H9 (cell line): ENCODE measurements at regions not wholly inside any gene's neighbourhood (a gene's known extent, or its start where the extent isn't known, plus 50 kb on each side); places are given as distances from the start of the nearest gene placed in this dataset.

Source experiments
- DNase-seq: peaks from one replicate; pipeline ENCODE4 v3.0.0-alpha.2; 2017
- H2AFZ ChIP-seq: one replicate; pipeline ENCODE4 v1.6.1; 2013; ENCODE audit warnings: mild to moderate bottlenecking, low read length, control low read depth, moderate library complexity
- H2AK5ac ChIP-seq: 2 replicates; pipeline ENCODE4 v1.6.1; 2013; ENCODE audit warnings: low read length, control low read depth, mixed read lengths; ENCODE audit not compliant: insufficient read length
- H2BK120ac ChIP-seq: one replicate; pipeline ENCODE4 v1.6.1; 2013; ENCODE audit warnings: low read depth, mild to moderate bottlenecking, low read length, control low read depth, inconsistent platforms; ENCODE audit not compliant: poor library complexity, severe bottlenecking
- H2BK12ac ChIP-seq: 2 replicates; pipeline ENCODE4 v1.6.1; 2013; ENCODE audit warnings: low read length, control low read depth, mixed read lengths, low read depth; ENCODE audit not compliant: insufficient read length
- H2BK15ac ChIP-seq: 2 replicates; pipeline ENCODE4 v1.6.1; 2013; ENCODE audit warnings: low read depth, low read length, control low read depth
- H2BK20ac ChIP-seq: one replicate; pipeline ENCODE4 v1.6.1; 2013; ENCODE audit warnings: low read depth, mild to moderate bottlenecking, low read length, control low read depth, inconsistent platforms; ENCODE audit not compliant: poor library complexity, severe bottlenecking
- H2BK5ac ChIP-seq: 2 replicates; pipeline ENCODE4 v1.6.1; 2013; ENCODE audit warnings: low read length, control low read depth, mixed read lengths; ENCODE audit not compliant: insufficient read length
- H3K14ac ChIP-seq: 2 replicates; pipeline ENCODE4 v1.6.1; 2013; ENCODE audit warnings: low read length, control low read depth; ENCODE audit not compliant: insufficient read depth
- H3K18ac ChIP-seq: 2 replicates; pipeline ENCODE4 v1.6.1; 2013; ENCODE audit warnings: low read depth, mild to moderate bottlenecking, mixed read lengths, low read length, control low read depth; ENCODE audit not compliant: insufficient read length
- H3K23ac ChIP-seq: 2 replicates; pipeline ENCODE4 v1.6.1; 2013; ENCODE audit warnings: low read length, control low read depth, mixed read lengths, low read depth; ENCODE audit not compliant: insufficient read length
- H3K23me2 ChIP-seq: 2 replicates; pipeline ENCODE4 v1.6.1; 2013; ENCODE audit warnings: low read depth, mild to moderate bottlenecking, mixed read lengths, low read length, control low read depth; ENCODE audit not compliant: insufficient read length, poor library complexity, severe bottlenecking
- H3K27ac ChIP-seq: 2 replicates; pipeline ENCODE4 v1.5.1; 2013; ENCODE audit warnings: low read length, control low read depth, mixed read lengths, low read depth; ENCODE audit not compliant: insufficient read length
- H3K27me3 ChIP-seq: 2 replicates; pipeline ENCODE4 v1.6.1; 2013; ENCODE audit warnings: low read length, control low read depth, inconsistent platforms; ENCODE audit not compliant: insufficient read depth
- H3K4ac ChIP-seq: 2 replicates; pipeline ENCODE4 v1.6.1; 2013; ENCODE audit warnings: low read depth, mild to moderate bottlenecking, control low read depth, inconsistent platforms, low read length, moderate library complexity
- H3K4me1 ChIP-seq: 2 replicates; pipeline ENCODE4 v1.6.1; 2013; ENCODE audit warnings: low read length, control low read depth, inconsistent platforms; ENCODE audit not compliant: insufficient read depth
- H3K4me2 ChIP-seq: 2 replicates; pipeline ENCODE4 v1.6.1; 2013; ENCODE audit warnings: low read length, control low read depth, mixed read lengths; ENCODE audit not compliant: insufficient read length, insufficient read depth
- H3K56ac ChIP-seq: 2 replicates; pipeline ENCODE4 v1.6.1; 2013; ENCODE audit warnings: low read depth, mild to moderate bottlenecking, mixed read lengths, low read length, control low read depth; ENCODE audit not compliant: insufficient read length
- H3K79me1 ChIP-seq: 2 replicates; pipeline ENCODE4 v1.6.1; 2013; ENCODE audit warnings: low read depth, mild to moderate bottlenecking, moderate library complexity, low read length, control low read depth, inconsistent platforms; ENCODE audit not compliant: insufficient read depth, poor library complexity, severe bottlenecking
- H3K79me2 ChIP-seq: 2 replicates; pipeline ENCODE4 v1.6.1; 2013; ENCODE audit warnings: low read length, control low read depth, inconsistent platforms; ENCODE audit not compliant: insufficient read depth
- H3K9ac ChIP-seq: 2 replicates; pipeline ENCODE4 v1.6.1; 2013; ENCODE audit warnings: low read length, control low read depth, mixed read lengths; ENCODE audit not compliant: insufficient read length; ENCODE audit errors: extremely low read depth
- H3K9me3 ChIP-seq: one replicate; pipeline ENCODE4 v1.6.1; 2013; ENCODE audit warnings: low read depth, low read length, inconsistent platforms; ENCODE audit not compliant: control insufficient read depth
- H3T11ph ChIP-seq: one replicate; pipeline ENCODE4 v1.6.1; 2013; ENCODE audit warnings: mild to moderate bottlenecking, low read length, control low read depth, inconsistent platforms
- H4K20me1 ChIP-seq: one replicate; pipeline ENCODE4 v1.6.1; 2013; ENCODE audit not compliant: control insufficient read depth, insufficient read length, insufficient read depth
- H4K5ac ChIP-seq: 2 replicates; pipeline ENCODE4 v1.6.1; 2013; ENCODE audit warnings: low read depth, mild to moderate bottlenecking, mixed read lengths, low read length, control low read depth; ENCODE audit not compliant: insufficient read length
- H4K8ac ChIP-seq: replicated peaks from 2 replicates; pipeline ENCODE4 v1.6.1; 2013; ENCODE audit warnings: low read length, control low read depth, mixed read lengths, low read depth; ENCODE audit not compliant: insufficient read length
- H4K91ac ChIP-seq: 2 replicates; pipeline ENCODE4 v1.6.1; 2013; ENCODE audit warnings: low read depth, mild to moderate bottlenecking, moderate library complexity, mixed read lengths, low read length, control low read depth; ENCODE audit not compliant: insufficient read length
- H3K27ac Mint-ChIP-seq, 3 experiments: 2 replicates in 2 of 3; 3 replicates in 1 of 3; pipeline ENCODE4 v1.8.0; 2020 to 2021; ENCODE audit warnings: mixed read lengths in 3 of 3, mild to moderate bottlenecking in 1 of 3, moderate library complexity in 1 of 3
- H3K27me3 Mint-ChIP-seq: 2 replicates; pipeline ENCODE4 v1.8.0; 2021; ENCODE audit warnings: low read depth, mild to moderate bottlenecking, moderate library complexity, mixed read lengths
- H3K36me3 Mint-ChIP-seq, 3 experiments: 2 replicates in 2 of 3; 3 replicates in 1 of 3; pipeline ENCODE4 v1.8.0; 2020 to 2021; ENCODE audit warnings: low read depth in 3 of 3, mixed read lengths in 3 of 3; ENCODE audit not compliant: insufficient read depth in 1 of 3
- H3K4me1 Mint-ChIP-seq, 2 experiments: 2 replicates each; pipeline ENCODE4 v1.8.0; 2020; ENCODE audit warnings: mixed read lengths in 2 of 2
- H3K4me3 Mint-ChIP-seq, 2 experiments: 2 replicates in 1 of 2; 3 replicates in 1 of 2; pipeline ENCODE4 v1.8.0; 2020 to 2021; ENCODE audit warnings: mild to moderate bottlenecking in 2 of 2, mixed read lengths in 2 of 2, moderate library complexity in 1 of 2
- H3K9me3 Mint-ChIP-seq, 2 experiments: 2 replicates in 1 of 2; 3 replicates in 1 of 2; pipeline ENCODE4 v1.8.0; 2020; ENCODE audit warnings: mild to moderate bottlenecking in 2 of 2, mixed read lengths in 2 of 2, moderate library complexity in 1 of 2
- WGBS: extraction: QIAGEN DNeasy Blood & Tissue Kit; methylation state at CpG from one replicate; pipeline ENCODE4 v1.1.7; 2013; ENCODE audit warnings: missing lambda C conversion rate, low lambda C conversion rate, mixed read lengths; ENCODE audit not compliant: insufficient read length; ENCODE audit errors: extremely low coverage; 5-methylcytosine and 5-hydroxymethylcytosine counted together
- TF ChIP-seq, protein P1 (sequence below): fragments of 200-600 bp; sonication (generic); conservative IDR thresholded peaks from 3 replicates; pipeline ENCODE4 v1.8.0; 2021; ENCODE audit warnings: antibody characterized with exemption, mild to moderate bottlenecking

GRCh38 chr2:65710356-65710755, 278.0 kb upstream of the SPRED2 start:
- peaks cover 0 to 4% of the 10 kb centered on the region in 2 experiments; a peak in 2 of 4 replicates for H3K4me1 Mint-ChIP-seq
- Histone ChIP-seq H3K56ac (no peak overlapping the region), H3K79me2 (no peaks in the 10 kb centered on the region), H3K14ac (no peak overlapping the region), H4K91ac (no peak overlapping the region), H2BK120ac (no peak overlapping the region), H2BK5ac (no peak overlapping the region), H3K27me3 (no peaks in the 10 kb centered on the region; the same call in 1 of the 2 replicates), H4K5ac (no peak overlapping the region), H2AK5ac (no peak overlapping the region), H2BK15ac (no peak overlapping the region), H3K4me1 (0 out of 2 replicates have a peak, but pooled peaks cover 3% of the 10 kb centered on the region), H3K18ac (no peak overlapping the region), H3K23me2 (no peaks in the 10 kb centered on the region), H2BK12ac (no peak overlapping the region), H3T11ph (no peak overlapping the region), H3K4me2 (no peak overlapping the region), H4K20me1 (no peaks in the 10 kb centered on the region), H3K79me1 (no peaks in the 10 kb centered on the region), H2AFZ (no peak overlapping the region), H2BK20ac (no peak overlapping the region), H3K4ac (no peak overlapping the region), H4K8ac (no peak overlapping the region), H3K23ac (no peak overlapping the region), H3K27ac (no peak overlapping the region), H3K9ac (no peak overlapping the region), H3K9me3 (no peaks in the 10 kb centered on the region)
- no peak overlapping the region for H3K4me3 Mint-ChIP-seq
- TF ChIP-seq, protein P1, sequence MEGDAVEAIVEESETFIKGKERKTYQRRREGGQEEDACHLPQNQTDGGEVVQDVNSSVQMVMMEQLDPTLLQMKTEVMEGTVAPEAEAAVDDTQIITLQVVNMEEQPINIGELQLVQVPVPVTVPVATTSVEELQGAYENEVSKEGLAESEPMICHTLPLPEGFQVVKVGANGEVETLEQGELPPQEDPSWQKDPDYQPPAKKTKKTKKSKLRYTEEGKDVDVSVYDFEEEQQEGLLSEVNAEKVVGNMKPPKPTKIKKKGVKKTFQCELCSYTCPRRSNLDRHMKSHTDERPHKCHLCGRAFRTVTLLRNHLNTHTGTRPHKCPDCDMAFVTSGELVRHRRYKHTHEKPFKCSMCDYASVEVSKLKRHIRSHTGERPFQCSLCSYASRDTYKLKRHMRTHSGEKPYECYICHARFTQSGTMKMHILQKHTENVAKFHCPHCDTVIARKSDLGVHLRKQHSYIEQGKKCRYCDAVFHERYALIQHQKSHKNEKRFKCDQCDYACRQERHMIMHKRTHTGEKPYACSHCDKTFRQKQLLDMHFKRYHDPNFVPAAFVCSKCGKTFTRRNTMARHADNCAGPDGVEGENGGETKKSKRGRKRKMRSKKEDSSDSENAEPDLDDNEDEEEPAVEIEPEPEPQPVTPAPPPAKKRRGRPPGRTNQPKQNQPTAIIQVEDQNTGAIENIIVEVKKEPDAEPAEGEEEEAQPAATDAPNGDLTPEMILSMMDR: no peak
- H3K27me3 Mint-ChIP-seq: no peaks in the 10 kb centered on the region; the same call in 1 of the 2 replicates
- H3K27ac Mint-ChIP-seq: no peak overlapping the region
- H3K36me3 Mint-ChIP-seq: no peaks in the 10 kb centered on the region
- no peaks in the 10 kb centered on the region for H3K9me3 Mint-ChIP-seq
- no CpG with 5 or more reads among the region's 5 CpGs for WGBS
- DNase-seq: no peak
